GM18507 (cell line): ENCODE measurements at regions not wholly inside any gene's neighbourhood (a gene's known extent, or its start where the extent isn't known, plus 50 kb on each side); places are given as distances from the start of the nearest gene placed in this dataset.

Experiments used
- DNase-seq: peaks from one replicate; pipeline ENCODE4 v3.0.0; 2011; ENCODE audit warnings: low read depth; ENCODE audit not compliant: insufficient read length; ENCODE audit errors: extremely low spot score
- FAIRE-seq: peaks from 2 replicates; lab custom pipeline; 2011; peaks lifted over from hg19 to GRCh38; lab: Jason Lieb, UNC

GRCh38 chr5:32504989-32505596 is 60.6 kb upstream of the ZFR start:
- no peak for FAIRE-seq
- DNase-seq: no peak

- FAIRE-seq (no peak), DNase-seq (no peak)
Observed at GRCh38 chr5:32504329-32504988, 59.9 kb upstream of the ZFR start.

- no peak for FAIRE-seq
Observed at GRCh38 chr5:32503261-32503660, 58.7 kb upstream of the ZFR start.

GRCh38 chr5:32501071-32502002 is 56.8 kb upstream of the ZFR start:
- DNase-seq (no peak), FAIRE-seq (no peak)

More at GRCh38 chr5:32503261-32503660, 58.7 kb upstream of the ZFR start:
- DNase-seq: no peak

GRCh38 chr5:32500181-32500580 is 55.6 kb upstream of the ZFR start:
- FAIRE-seq (no peak), DNase-seq (no peak)

- FAIRE-seq: no peak
- no peak for DNase-seq
Observed at GRCh38 chr5:32499261-32499660, 54.7 kb upstream of the ZFR start.

- no peak for FAIRE-seq
- no peak for DNase-seq
Observed at GRCh38 chr5:32498484-32498883, 53.9 kb upstream of the ZFR start.

- DNase-seq: no peak
- no peak for FAIRE-seq
Observed at GRCh38 chr5:32496104-32496503, 51.6 kb upstream of the ZFR start.

GRCh38 chr5:32494827-32495226 is 50.3 kb upstream of the ZFR start:
- DNase-seq: no peak
- no peak for FAIRE-seq
